HCT116 (cell line): ENCODE measurements at regions not wholly inside any gene's neighbourhood (a gene's known extent, or its start where the extent isn't known, plus 50 kb on each side); places are given as distances from the start of the nearest gene placed in this dataset.

Source experiments
- ATAC-seq: fragments of 200-7000 bp; cut with Tn5 transposase; 2 replicates; pipeline ENCODE4 v1.9.1; 2020; ENCODE audit warnings: mild to moderate bottlenecking, moderate library complexity
- BruUV-seq: library from RNA; stranded (reverse); fragments of 400-500 nt; replicated peaks from 2 replicates; lab custom pipeline; 2021; lab: Mats Ljungman, UMichigan
- CTCF ChIA-PET: fragments of 300-600 bp; sonication (Branson Sonifier 250); formaldehyde crosslinking; loops from one replicate; lab custom pipeline; 2021; ENCODE audit warnings: antibody characterized with exemption; lab: Charles Lee
- POLR2A ChIA-PET: fragments of 300-600, 350-600 bp; sonication (Branson Sonifier 250); formaldehyde crosslinking; loops from one replicate; lab custom pipeline; 2021; ENCODE audit warnings: antibody characterized with exemption; lab: Charles Lee
- RAD21 ChIA-PET, 2 experiments: fragments of 300-600 bp; sonication (Branson Sonifier 250); formaldehyde crosslinking; loops; one replicate each; lab custom pipeline; 2023; ENCODE audit warnings: low total read pairs in 2 of 2; ENCODE audit not compliant: uncharacterized antibody in 2 of 2, unreplicated experiment in 2 of 2, low non-redundant PET in 1 of 2; lab: Charles Lee
- DNase-seq: peaks from one replicate; pipeline ENCODE4 v3.0.0-alpha.2; 2010; ENCODE audit warnings: low read depth, low spot score
- H2AFZ ChIP-seq: fragments of 200-600 bp; shearing (Covaris generic), sonication (generic); 2 replicates; pipeline ENCODE4 v1.6.1; 2017; ENCODE audit warnings: low read depth, mixed run types, mixed read lengths, antibody characterized with exemption, low read length; ENCODE audit not compliant: poor library complexity, severe bottlenecking
- H3K27ac ChIP-seq: 2 replicates; pipeline ENCODE4 v1.5.1; 2012; ENCODE audit warnings: low read depth, low read length
- H3K27me3 ChIP-seq: fragments of 200-600 bp; sonication (generic); 2 replicates; pipeline ENCODE4 v1.6.1; 2016; ENCODE audit warnings: mixed run types, low read length, mixed read lengths; ENCODE audit not compliant: insufficient read depth
- H3K36me3 ChIP-seq, 2 experiments: fragments of 200-500 bp in 1 of 2; fragments of 200-600 bp in 1 of 2; sonication (Bioruptor generic) in 1 of 2; sonication (generic) in 1 of 2; 2 replicates each; pipeline versions ENCODE4 v1.5.1 to v1.6.1; 2014 to 2016; ENCODE audit warnings: low read length in 2 of 2, inconsistent platforms in 1 of 2, mixed read lengths in 1 of 2, mixed run types in 1 of 2; ENCODE audit not compliant: insufficient read depth in 2 of 2, control insufficient read depth in 1 of 2
- H3K4me1 ChIP-seq, 2 experiments: fragments of 200-600 bp in 1 of 2; sonication (generic) in 1 of 2; 2 replicates each; pipeline versions ENCODE4 v1.5.1 to v1.6.1; 2012 to 2017; ENCODE audit warnings: low read length in 2 of 2, inconsistent platforms in 1 of 2, mild to moderate bottlenecking in 1 of 2, mixed read lengths in 1 of 2, mixed run types in 1 of 2, moderate library complexity in 1 of 2; ENCODE audit not compliant: insufficient read depth in 2 of 2, control insufficient read depth in 1 of 2
- H3K4me2 ChIP-seq: fragments of 200-600 bp; sonication (generic); 2 replicates; pipeline ENCODE4 v1.6.1; 2017; ENCODE audit warnings: mixed run types, low read length, mixed read lengths
- H3K4me3 ChIP-seq, 2 experiments: fragments of 200-600 bp in 1 of 2; sonication (generic) in 1 of 2; replicated peaks in 1 of 2; 2 replicates each; pipeline ENCODE4 v1.5.1; 2011 to 2016; ENCODE audit warnings: low read length in 2 of 2, control low read depth in 1 of 2, low read depth in 1 of 2, mild to moderate bottlenecking in 1 of 2, mixed read lengths in 1 of 2, mixed run types in 1 of 2
- H3K79me2 ChIP-seq: fragments of 200-600 bp; sonication (generic); 2 replicates; pipeline ENCODE4 v1.6.1; 2017; ENCODE audit warnings: mild to moderate bottlenecking, mixed run types, low read length, moderate library complexity, mixed read lengths; ENCODE audit not compliant: insufficient read depth
- H3K9ac ChIP-seq: fragments of 200-600 bp; sonication (generic); 2 replicates; pipeline ENCODE4 v1.6.1; 2016; ENCODE audit warnings: low read length, mixed read lengths
- H3K9me2 ChIP-seq: fragments of 200-600 bp; sonication (generic), shearing (Covaris generic); 2 replicates; pipeline ENCODE4 v1.6.1; 2017; ENCODE audit warnings: mixed run types, mild to moderate bottlenecking, moderate library complexity; ENCODE audit not compliant: insufficient read depth
- H3K9me3 ChIP-seq, 2 experiments: fragments of 200-500 bp in 1 of 2; fragments of 200-600 bp in 1 of 2; sonication (Bioruptor generic) in 1 of 2; sonication (generic) in 1 of 2; 2 replicates each; pipeline ENCODE4 v1.6.1; 2014 to 2017; ENCODE audit warnings: low read length in 2 of 2, mixed read lengths in 2 of 2, inconsistent platforms in 1 of 2, low read depth in 1 of 2, mild to moderate bottlenecking in 1 of 2, mixed run types in 1 of 2, moderate library complexity in 1 of 2; ENCODE audit not compliant: control insufficient read depth in 1 of 2, insufficient read depth in 1 of 2
- H4K20me1 ChIP-seq: fragments of 200-600 bp; sonication (generic), shearing (Covaris generic); 2 replicates; pipeline ENCODE4 v1.6.1; 2017; ENCODE audit warnings: mixed run types, mild to moderate bottlenecking, moderate library complexity; ENCODE audit not compliant: insufficient read depth
- ELF1 ChIP-seq: IDR thresholded peaks from 2 replicates; pipeline ENCODE4 v1.6.1; 2012; ENCODE audit warnings: low read depth, borderline replicate concordance
- EZH2 ChIP-seq: fragments of 200-600 bp; sonication (generic); IDR thresholded peaks from 2 replicates; pipeline ENCODE4 v1.6.1; 2017; ENCODE audit warnings: antibody characterized with exemption, mixed run types
- FOSL1 ChIP-seq: IDR thresholded peaks from 2 replicates; pipeline ENCODE4 v1.6.1; 2012; ENCODE audit warnings: low read depth
- JUND ChIP-seq: IDR thresholded peaks from 2 replicates; pipeline ENCODE4 v1.6.1; 2012
- POLR2A ChIP-seq: IDR thresholded peaks from 2 replicates; pipeline ENCODE4 v1.7.0; 2011; ENCODE audit warnings: borderline replicate concordance; ENCODE audit not compliant: insufficient read depth, insufficient read length; ENCODE audit errors: extremely low read depth
- REST ChIP-seq: IDR thresholded peaks from 2 replicates; pipeline ENCODE4 v1.6.1; 2012; ENCODE audit warnings: low read depth
- ZNF274 ChIP-seq: fragments of 200-500 bp; sonication (Bioruptor generic); IDR thresholded peaks from 2 replicates; pipeline ENCODE4 v1.6.1; 2014; ENCODE audit warnings: mild to moderate bottlenecking, low read depth, low read length, inconsistent platforms
- intact Hi-C: fragments of 100-400 bp; cut with micrococcal nuclease; formaldehyde crosslinking; loops from 2 replicates; pipeline ENCODE4 v1.10.0; 2022
- TF ChIP-seq, protein P1 (sequence below): IDR thresholded peaks from 2 replicates; pipeline ENCODE4 v1.6.1; 2012

DNA sequence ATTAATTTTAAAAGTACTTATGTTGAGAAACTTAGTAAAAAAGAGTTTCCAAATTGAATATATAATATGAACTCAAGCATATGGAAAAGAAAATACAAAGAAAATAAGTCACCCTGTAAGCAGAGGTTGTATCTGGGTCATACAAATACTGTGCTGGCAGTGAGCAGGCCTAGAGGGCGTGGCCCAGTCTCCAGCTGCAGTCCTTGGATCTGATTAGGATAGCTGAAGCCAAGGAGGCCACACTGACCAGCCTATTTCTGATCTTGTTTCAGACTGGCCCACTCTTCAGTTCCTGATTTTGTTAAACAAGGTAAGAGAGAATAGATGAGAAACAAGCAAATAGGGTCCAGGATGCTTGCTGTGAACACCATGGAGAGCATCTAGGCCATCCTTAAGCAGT lies 228.8 kb downstream of the EPM2A start:
- ChIA-PET RAD21 (interaction anchor here in 1 of 2 experiments (0.6 kb wide), 1 partner anchor 294 kb away, joined by 3 read pairs; no protein-coding TSS in a partner anchor), CTCF (no interaction called here), POLR2A (no interaction called here)
- no peak for DNase-seq
- no peak for TF ChIP-seq ZNF274
- TF ChIP-seq POLR2A: no peak
- no peak for TF ChIP-seq ELF1
- TF ChIP-seq JUND: no peak
- TF ChIP-seq, protein P1, sequence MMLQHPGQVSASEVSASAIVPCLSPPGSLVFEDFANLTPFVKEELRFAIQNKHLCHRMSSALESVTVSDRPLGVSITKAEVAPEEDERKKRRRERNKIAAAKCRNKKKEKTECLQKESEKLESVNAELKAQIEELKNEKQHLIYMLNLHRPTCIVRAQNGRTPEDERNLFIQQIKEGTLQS: no peak
- peaks cover 0 to 6% of the 10 kb centered on the region in 2 experiments; a peak in 2 of 4 replicates for H3K9me3 ChIP-seq
- no peaks in the 10 kb centered on the region for H3K4me1 ChIP-seq
- H3K36me3 ChIP-seq: no peaks in the 10 kb centered on the region
- no peak overlapping the region for H2AFZ ChIP-seq
- H3K4me3 ChIP-seq: no peak overlapping the region
- ATAC-seq: no peak
- no peak overlapping the region for H3K27ac ChIP-seq
- no peaks in the 10 kb centered on the region for H4K20me1 ChIP-seq
- intact Hi-C loops: no loop called here
- no peaks in the 10 kb centered on the region for H3K79me2 ChIP-seq
- no peak overlapping the region for H3K4me2 ChIP-seq
- no peaks in the 10 kb centered on the region for H3K9me2 ChIP-seq
- no peaks in the 10 kb centered on the region for H3K27me3 ChIP-seq
- no TSS peak for BruUV-seq
- H3K9ac ChIP-seq: no peak overlapping the region

DNA sequence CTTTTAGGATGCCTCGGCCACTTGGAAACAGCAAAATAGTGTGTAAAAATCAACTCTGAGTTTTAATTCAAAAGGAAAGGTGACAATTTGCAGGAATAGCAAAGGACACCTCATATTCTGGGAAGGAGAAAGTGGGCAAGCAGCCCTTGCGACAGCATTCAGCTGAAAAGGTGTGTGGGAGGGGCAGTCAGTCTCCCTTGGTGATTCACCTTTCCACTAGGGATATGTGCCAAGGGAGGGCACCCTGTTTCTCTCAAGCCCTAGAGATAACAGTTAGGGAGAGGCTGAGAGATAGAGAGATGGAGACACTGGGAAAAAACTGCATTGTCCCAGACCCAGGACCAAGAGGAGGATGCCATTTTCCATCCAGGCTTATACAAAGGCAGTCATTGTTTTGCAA lies 228.1 kb downstream of the EPM2A start:
- peaks cover 0 to 6% of the 10 kb centered on the region in 2 experiments; a peak in 2 of 4 replicates for H3K9me3 ChIP-seq
- H3K36me3 ChIP-seq: no peaks in the 10 kb centered on the region
- no peaks in the 10 kb centered on the region for H3K79me2 ChIP-seq
- intact Hi-C loops: no loop called here
- no peak overlapping the region for H3K27ac ChIP-seq
- H3K4me1 ChIP-seq: no peaks in the 10 kb centered on the region
- ChIA-PET POLR2A (no interaction called here), CTCF (no interaction called here), RAD21 (interaction anchor here in 1 of 2 experiments (0.6 kb wide), 1 partner anchor 294 kb away, joined by 3 read pairs; no protein-coding TSS in a partner anchor)
- no TSS peak for BruUV-seq
- ATAC-seq (no peak), DNase-seq (no peak)
- H4K20me1 ChIP-seq: no peaks in the 10 kb centered on the region
- H3K27me3 ChIP-seq: no peaks in the 10 kb centered on the region
- H3K9me2 ChIP-seq: no peaks in the 10 kb centered on the region
- H3K4me2 ChIP-seq: no peak overlapping the region
- peak overlapping the region; percentile 33 for H2AFZ ChIP-seq
- TF ChIP-seq EZH2: no peak
- TF ChIP-seq ELF1: no peak
- no peak for TF ChIP-seq FOSL1
- TF ChIP-seq REST: no peak
- H3K4me3 ChIP-seq: no peak overlapping the region
- no peak overlapping the region for H3K9ac ChIP-seq
